Brain microvascular endothelial cell (primary cell): ENCODE measurements at regions not wholly inside any gene's neighbourhood (a gene's known extent, or its start where the extent isn't known, plus 50 kb on each side); places are given as distances from the start of the nearest gene placed in this dataset.

Experiments used
- DNase-seq: peaks from one replicate; pipeline ENCODE4 v3.0.0-alpha.2; 2020
- H3K27ac ChIP-seq: fragments of 250-450 bp; sonication (Bioruptor Pico); 2 replicates; pipeline ENCODE4 v1.5.1; 2020; ENCODE audit warnings: mild to moderate bottlenecking, moderate library complexity
- H3K27me3 ChIP-seq: fragments of 250-450 bp; sonication (Bioruptor Pico); replicated peaks from 2 replicates; pipeline ENCODE4 v1.5.1; 2020; ENCODE audit warnings: mild to moderate bottlenecking
- H3K36me3 ChIP-seq: fragments of 250-450 bp; sonication (Bioruptor Pico); replicated peaks from 2 replicates; pipeline ENCODE4 v1.5.1; 2020; ENCODE audit warnings: mild to moderate bottlenecking
- H3K4me3 ChIP-seq: 2 replicates; pipeline ENCODE4 v1.5.1; 2011; ENCODE audit warnings: low read depth, mild to moderate bottlenecking, control low read depth, low read length, moderate library complexity
- CTCF ChIP-seq: IDR thresholded peaks from 2 replicates; pipeline ENCODE4 v1.5.1; 2011; ENCODE audit warnings: low read depth, mild to moderate bottlenecking, moderate library complexity, low read length, control low read depth, inconsistent platforms; ENCODE audit errors: missing control alignments
- in situ Hi-C: cut with HindIII; loops from 2 replicates; pipeline ENCODE4 v1.10.0; 2017; ENCODE audit warnings: low sequenced_read_pairs, low pct_ligation_motif_present

GRCh38 chr10:35751347-35751746 is 109.3 kb upstream of the FZD8 start:
- in situ Hi-C loops: no loop called here
- H3K27me3 ChIP-seq: no peaks in the 10 kb centered on the region
- TF ChIP-seq CTCF: no peak
- DNase-seq: no peak
- H3K27ac ChIP-seq: no peak overlapping the region
- no peak overlapping the region for H3K4me3 ChIP-seq
- H3K36me3 ChIP-seq: no peaks in the 10 kb centered on the region

- H3K4me3 ChIP-seq: no peak overlapping the region
- H3K27me3 ChIP-seq: no peaks in the 10 kb centered on the region
- DNase-seq: no peak
- H3K36me3 ChIP-seq: no peaks in the 10 kb centered on the region
- TF ChIP-seq CTCF: no peak
- in situ Hi-C loops: no loop called here
- no peak overlapping the region for H3K27ac ChIP-seq
These were observed 107.1 kb upstream of the FZD8 start for GRCh38 chr10:35749230-35749629.

GRCh38 chr10:35745617-35746403 is 103.7 kb upstream of the FZD8 start:
- no peak for DNase-seq
- H3K4me3 ChIP-seq: no peak overlapping the region
- H3K27me3 ChIP-seq: no peaks in the 10 kb centered on the region
- no peak for TF ChIP-seq CTCF
- no peaks in the 10 kb centered on the region for H3K36me3 ChIP-seq
- no peak overlapping the region for H3K27ac ChIP-seq
- in situ Hi-C loops: no loop called here

GRCh38 chr10:35743851-35744250 is 101.8 kb upstream of the FZD8 start:
- H3K36me3 ChIP-seq: no peaks in the 10 kb centered on the region
- TF ChIP-seq CTCF: no peak
- no peak overlapping the region for H3K4me3 ChIP-seq
- in situ Hi-C loops: no loop called here
- no peak overlapping the region for H3K27ac ChIP-seq
- no peaks in the 10 kb centered on the region for H3K27me3 ChIP-seq
- no peak for DNase-seq

GRCh38 chr10:35743351-35743750 is 101.3 kb upstream of the FZD8 start:
- in situ Hi-C loops: no loop called here

More at GRCh38 chr10:35743351-35743750, 101.3 kb upstream of the FZD8 start:
- no peak for TF ChIP-seq CTCF
- Histone ChIP-seq H3K36me3 (no peaks in the 10 kb centered on the region), H3K27me3 (no peaks in the 10 kb centered on the region), H3K4me3 (no peak overlapping the region), H3K27ac (no peak overlapping the region)
- no peak for DNase-seq
